IPS-18a (cell line): ENCODE measurements at regions not wholly inside any gene's neighbourhood (a gene's known extent, or its start where the extent isn't known, plus 50 kb on each side); places are given as distances from the start of the nearest gene placed in this dataset.
"Not testable (repeated sequence)": the region's sequence is repeated elsewhere in the genome, so short reads cannot be mapped to it uniquely, and the experiment has no call there.

Source experiments
- H3K27ac ChIP-seq: one replicate; pipeline ENCODE4 v1.5.1; 2013; ENCODE audit warnings: low read length
- H3K27me3 ChIP-seq: one replicate; pipeline ENCODE4 v1.6.1; 2013; ENCODE audit warnings: mild to moderate bottlenecking, low read length; ENCODE audit not compliant: control insufficient read depth, insufficient read depth
- H3K36me3 ChIP-seq: one replicate; pipeline ENCODE4 v1.6.1; 2013; ENCODE audit warnings: low read depth, low read length; ENCODE audit not compliant: control insufficient read depth
- H3K4me1 ChIP-seq: one replicate; pipeline ENCODE4 v1.6.1; 2013; ENCODE audit warnings: low read depth, low read length; ENCODE audit not compliant: control insufficient read depth
- H3K4me3 ChIP-seq: one replicate; pipeline ENCODE4 v1.5.1; 2013; ENCODE audit warnings: low read length
- H3K9ac ChIP-seq: one replicate; pipeline ENCODE4 v1.6.1; 2013; ENCODE audit warnings: mild to moderate bottlenecking, low read length, moderate library complexity
- H3K9me3 ChIP-seq: one replicate; pipeline ENCODE4 v1.6.1; 2013; ENCODE audit warnings: low read depth, low read length; ENCODE audit not compliant: control insufficient read depth

- Histone ChIP-seq H3K27me3 (no peaks in the 10 kb centered on the region), H3K4me3 (no peak overlapping the region), H3K9ac (no peak overlapping the region), H3K36me3 (no peaks in the 10 kb centered on the region), H3K9me3 (no peaks in the 10 kb centered on the region), H3K27ac (no peak overlapping the region), H3K4me1 (peaks cover 6% of the 10 kb centered on the region)
These were observed 292.6 kb downstream of the C12orf75 start for GRCh38 chr12:105622846-105623736.

- Histone ChIP-seq H3K4me3 (no peak overlapping the region), H3K4me1 (peaks cover 6% of the 10 kb centered on the region), H3K36me3 (no peaks in the 10 kb centered on the region), H3K9ac (no peak overlapping the region), H3K27ac (no peak overlapping the region), H3K9me3 (no peaks in the 10 kb centered on the region), H3K27me3 (no peaks in the 10 kb centered on the region)
These were observed 296.2 kb downstream of the C12orf75 start for GRCh38 chr12:105626653-105627052.

- Histone ChIP-seq H3K27me3 (no peaks in the 10 kb centered on the region), H3K9ac (no peak overlapping the region), H3K36me3 (no peaks in the 10 kb centered on the region)
These were observed 307.0 kb downstream of the C12orf75 start for GRCh38 chr12:105637470-105637869.

GRCh38 chr12:105640761-105641160 is 310.3 kb downstream of the C12orf75 start:
- peaks cover 13% of the 10 kb centered on the region for H3K9me3 ChIP-seq
- H3K27me3 ChIP-seq = no peaks in the 10 kb centered on the region
- no peak overlapping the region for H3K4me3 ChIP-seq
- no peak overlapping the region for H3K9ac ChIP-seq
- no peaks in the 10 kb centered on the region for H3K4me1 ChIP-seq
- H3K27ac ChIP-seq = no peak overlapping the region
- H3K36me3 ChIP-seq = no peaks in the 10 kb centered on the region

More at GRCh38 chr12:105637470-105637869, 307.0 kb downstream of the C12orf75 start:
- no peak overlapping the region for H3K4me3 ChIP-seq
- H3K9me3 ChIP-seq = peaks cover 13% of the 10 kb centered on the region
- no peak overlapping the region for H3K27ac ChIP-seq
- no peaks in the 10 kb centered on the region for H3K4me1 ChIP-seq

- H3K27ac ChIP-seq = no peak overlapping the region
- H3K4me3 ChIP-seq = no peak overlapping the region
- H3K9me3 ChIP-seq = peaks cover 9% of the 10 kb centered on the region
- H3K9ac ChIP-seq = no peak overlapping the region
- H3K36me3 ChIP-seq = no peaks in the 10 kb centered on the region
- H3K4me1 ChIP-seq = no peaks in the 10 kb centered on the region
- no peaks in the 10 kb centered on the region for H3K27me3 ChIP-seq
These were observed 311.3 kb downstream of the C12orf75 start for GRCh38 chr12:105641749-105642148.

GRCh38 chr12:105644770-105645169 is 314.3 kb downstream of the C12orf75 start:
- Histone ChIP-seq H3K4me3 (no peak overlapping the region), H3K9me3 (no peaks in the 10 kb centered on the region)

GRCh38 chr12:105654606-105655005 is 324.1 kb downstream of the C12orf75 start:
- no peaks in the 10 kb centered on the region for H3K36me3 ChIP-seq
- H3K27ac ChIP-seq = no peak overlapping the region
- H3K4me1 ChIP-seq = no peaks in the 10 kb centered on the region
- no peaks in the 10 kb centered on the region for H3K27me3 ChIP-seq
- H3K9ac ChIP-seq = no peak overlapping the region
- no peak overlapping the region for H3K4me3 ChIP-seq
- no peaks in the 10 kb centered on the region for H3K9me3 ChIP-seq

More at GRCh38 chr12:105644770-105645169, 314.3 kb downstream of the C12orf75 start:
- H3K9ac ChIP-seq = no peak overlapping the region
- no peak overlapping the region for H3K27ac ChIP-seq
- no peaks in the 10 kb centered on the region for H3K27me3 ChIP-seq
- H3K4me1 ChIP-seq = no peaks in the 10 kb centered on the region
- H3K36me3 ChIP-seq = no peaks in the 10 kb centered on the region

- no peak overlapping the region for H3K27ac ChIP-seq
- no peaks in the 10 kb centered on the region for H3K4me1 ChIP-seq
- no peak overlapping the region for H3K9ac ChIP-seq
- H3K9me3 ChIP-seq = no peaks in the 10 kb centered on the region
- H3K36me3 ChIP-seq = no peaks in the 10 kb centered on the region
- H3K27me3 ChIP-seq = no peaks in the 10 kb centered on the region
- no peak overlapping the region for H3K4me3 ChIP-seq
These were observed 327.9 kb downstream of the C12orf75 start for GRCh38 chr12:105658389-105658788.

- Histone ChIP-seq H3K4me1 (no peaks in the 10 kb centered on the region), H3K27ac (no peak overlapping the region), H3K9me3 (no peaks in the 10 kb centered on the region), H3K36me3 (no peaks in the 10 kb centered on the region), H3K4me3 (no peak overlapping the region), H3K9ac (no peak overlapping the region), H3K27me3 (no peaks in the 10 kb centered on the region)
These were observed 329.0 kb downstream of the C12orf75 start for GRCh38 chr12:105659355-105660075.

GRCh38 chr12:105664765-105665164 is 334.3 kb downstream of the C12orf75 start:
- not testable (repeated sequence) for H3K36me3 ChIP-seq, H3K4me1 ChIP-seq, H3K4me3 ChIP-seq, H3K27me3 ChIP-seq, H3K9ac ChIP-seq, H3K27ac ChIP-seq, H3K9me3 ChIP-seq

GRCh38 chr12:105665366-105665765 is 334.9 kb downstream of the C12orf75 start:
- no peaks in the 10 kb centered on the region for H3K4me1 ChIP-seq
- H3K9ac ChIP-seq = no peak overlapping the region
- no peaks in the 10 kb centered on the region for H3K36me3 ChIP-seq
- H3K9me3 ChIP-seq = no peaks in the 10 kb centered on the region
- H3K27ac ChIP-seq = no peak overlapping the region
- no peak overlapping the region for H3K4me3 ChIP-seq
- H3K27me3 ChIP-seq = no peaks in the 10 kb centered on the region
